ENCODE measurements at regions not wholly inside any gene's neighbourhood (a gene's known extent, or its start where the extent isn't known, plus 50 kb on each side); places are given as distances from the start of the nearest gene placed in this dataset.

GRCh38 chr16:72473631-72474030 lies 301.7 kb upstream of the PMFBP1 start:
- Histone ChIP-seq H3K27me3 (ENCODE audit: insufficient read depth, low read length) (no peaks in the 10 kb centered on the region), H4K20me1 (ENCODE audit: insufficient read depth) (no peaks in the 10 kb centered on the region; the same call in 1 of the 2 replicates), H3K9me2 (ENCODE audit: insufficient read depth) (no peaks in the 10 kb centered on the region), H3K4me2 (ENCODE audit: low read length) (0 out of 2 replicates have a peak overlapping the region, but pooled peaks have one; percentile 59), H3K9ac (ENCODE audit: low read length) (no peak overlapping the region), H2AFZ (ENCODE audit: low read depth, low read length, poor library complexity, severe bottlenecking) (no peak overlapping the region), H3K9me3 (ENCODE audit: control insufficient read depth in 1 of 2, insufficient read depth in 1 of 2, low read depth in 1 of 2, low read length in 2 of 2) (no peaks in the 10 kb centered on the region), H3K79me2 (ENCODE audit: insufficient read depth, low read length) (no peaks in the 10 kb centered on the region), H3K27ac (ENCODE audit: low read depth, low read length) (no peak overlapping the region), H3K4me3 (replicated peaks in 1 of 2; ENCODE audit: low read depth in 1 of 2, low read length in 2 of 2) (no peak overlapping the region), H3K36me3 (ENCODE audit: control insufficient read depth in 1 of 2, insufficient read depth in 2 of 2, low read length in 2 of 2) (no peaks in the 10 kb centered on the region), H3K4me1 (ENCODE audit: control insufficient read depth in 1 of 2, insufficient read depth in 2 of 2, low read length in 2 of 2) (peaks cover 14 to 22% of the 10 kb centered on the region in 2 experiments)
- DNase-seq (ENCODE audit: low read depth, low spot score) (no peak), ATAC-seq (no peak)
- TF ChIP-seq SIN3A (IDR thresholded peaks at IDR 0.05; ENCODE audit: low read depth) (no peak), TCF7L2 (IDR thresholded peaks at IDR 0.05; ENCODE audit: borderline replicate concordance, extremely low read depth, insufficient read depth, insufficient read length) (no peak), SRF (IDR thresholded peaks at IDR 0.05; ENCODE audit: low read depth) (no peak), CEBPB (IDR thresholded peaks at IDR 0.05; ENCODE audit: low read depth) (no peak), ZBTB33 (IDR thresholded peaks at IDR 0.05; ENCODE audit: extremely low read depth, insufficient replicate concordance, low read length) (no peak), EGR1 (IDR thresholded peaks at IDR 0.05; ENCODE audit: low read depth) (no peak), POLR2AphosphoS5 (IDR thresholded peaks at IDR 0.05; ENCODE audit: low read depth, low read length) (no peak), JUND (IDR thresholded peaks at IDR 0.05) (no peak), EZH2phosphoT487 (IDR thresholded peaks at IDR 0.05; ENCODE audit: borderline replicate concordance) (no peak), FOSL1 (IDR thresholded peaks at IDR 0.05; ENCODE audit: low read depth) (no peak), CBX3 (IDR thresholded peaks at IDR 0.05; ENCODE audit: low read depth) (no peak), YY1 (IDR thresholded peaks at IDR 0.05; ENCODE audit: extremely low read depth, insufficient replicate concordance, low read depth, low read length) (no peak), RAD21 (IDR thresholded peaks at IDR 0.05; ENCODE audit: low read depth) (no peak), ATF3 (IDR thresholded peaks at IDR 0.05) (no peak), ZFX (IDR thresholded peaks at IDR 0.05) (no peak), ZNF274 (IDR thresholded peaks at IDR 0.05; ENCODE audit: low read depth, low read length) (no peak), ELF1 (IDR thresholded peaks at IDR 0.05; ENCODE audit: borderline replicate concordance, low read depth) (no peak), SP1 (IDR thresholded peaks at IDR 0.05; ENCODE audit: low read depth) (no peak)
- ChIA-PET POLR2A (no interaction called here), CTCF (interaction anchor here (1.0 kb wide), 1 partner anchor 231 kb away, joined by 3 read pairs; no protein-coding TSS in a partner anchor), RAD21 (ENCODE audit: low non-redundant PET in 1 of 2, low total read pairs in 2 of 2, uncharacterized antibody in 2 of 2, unreplicated experiment in 2 of 2) (no interaction called here)
- intact Hi-C loops (cut with micrococcal nuclease) = loop anchor here (2.0 kb wide), 1 partner anchor 351 kb away; no protein-coding TSS in a partner anchor
- no TSS peak for BruUV-seq (replicated peaks)

Measured in HCT116 (cell line).